GM18505 (cell line): ENCODE measurements at regions not wholly inside any gene's neighbourhood (a gene's known extent, or its start where the extent isn't known, plus 50 kb on each side); places are given as distances from the start of the nearest gene placed in this dataset.

Source experiments
- ATAC-seq: cut with Tn5 transposase; IDR thresholded peaks from one replicate; pipeline ENCODE4 v1.9.1; 2021; ENCODE audit not compliant: unreplicated experiment
- POLR2A ChIP-seq: IDR thresholded peaks from 4 replicates; pipeline ENCODE4 v1.6.1; 2011; ENCODE audit warnings: borderline replicate concordance; ENCODE audit not compliant: insufficient read depth, insufficient read length; ENCODE audit errors: extremely low read depth

DNA sequence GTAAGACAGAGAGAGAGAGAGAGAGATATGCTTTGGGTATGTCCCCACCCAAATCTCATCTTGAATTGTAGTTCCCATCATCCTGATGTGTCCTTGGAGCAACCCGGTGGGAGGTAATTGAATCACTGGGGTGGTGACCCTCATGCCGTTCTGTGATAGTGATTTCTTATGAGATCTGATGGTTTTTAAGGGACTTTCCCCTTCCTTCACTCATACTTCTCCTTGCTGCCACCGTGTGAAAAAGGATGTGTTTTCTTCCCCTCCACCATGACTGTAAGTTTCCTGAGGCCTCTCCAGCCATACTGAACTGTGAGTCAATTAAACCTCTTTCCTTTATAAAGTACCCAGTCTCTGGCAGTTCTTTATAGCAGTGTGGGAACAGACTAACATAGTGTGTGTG, 60.3 kb downstream of the EOMES start:
- no peak for ATAC-seq
- no peak for TF ChIP-seq POLR2A

DNA sequence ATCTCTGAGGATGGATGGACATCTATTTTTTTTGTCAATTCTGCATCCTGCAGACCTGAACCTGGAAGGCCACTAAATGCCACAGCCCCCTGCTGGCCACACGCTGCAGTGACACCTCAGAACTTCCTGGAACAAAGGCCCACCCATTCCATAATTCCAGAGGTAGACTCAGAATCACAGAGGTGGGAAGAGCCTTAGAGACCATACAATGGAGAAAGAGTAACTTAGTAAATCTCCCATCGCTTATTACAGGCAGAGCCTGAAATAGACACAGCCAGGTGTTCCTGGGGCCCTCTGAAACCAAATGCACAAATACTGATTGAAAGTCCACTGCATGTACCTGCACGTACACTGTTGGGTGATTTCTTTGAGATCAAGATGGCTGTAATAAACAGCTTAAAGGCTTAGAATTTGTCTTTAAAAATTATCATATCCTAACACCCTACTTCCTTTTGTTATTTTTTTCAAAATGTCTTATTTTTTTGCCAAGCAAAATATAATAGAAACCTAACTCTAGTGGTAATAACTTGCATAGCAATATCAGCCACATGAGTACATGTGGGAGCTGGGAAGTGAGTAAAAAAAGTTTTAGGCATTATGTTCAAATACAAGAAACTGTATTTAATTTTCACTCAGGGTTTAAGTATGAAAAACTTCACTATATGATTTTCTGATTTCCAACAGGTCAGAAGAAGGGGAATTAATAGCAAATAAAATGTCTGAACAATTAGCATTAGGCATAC, 62.7 kb downstream of the EOMES start:
- no peak for TF ChIP-seq POLR2A
- ATAC-seq, result peak; percentile 75

GRCh38 chr3:27658741-27659140, 63.4 kb downstream of the EOMES start:
- no peak for ATAC-seq
- no peak for TF ChIP-seq POLR2A

GRCh38 chr3:27657871-27658270, 64.3 kb downstream of the EOMES start:
- TF ChIP-seq POLR2A, result no peak

GRCh38 chr3:27657404-27657803, 64.7 kb downstream of the EOMES start:
- ATAC-seq, result no peak
- no peak for TF ChIP-seq POLR2A

More at GRCh38 chr3:27657871-27658270, 64.3 kb downstream of the EOMES start:
- no peak for ATAC-seq

GRCh38 chr3:27656790-27657189, 65.3 kb downstream of the EOMES start:
- ATAC-seq, result no peak
- no peak for TF ChIP-seq POLR2A

DNA sequence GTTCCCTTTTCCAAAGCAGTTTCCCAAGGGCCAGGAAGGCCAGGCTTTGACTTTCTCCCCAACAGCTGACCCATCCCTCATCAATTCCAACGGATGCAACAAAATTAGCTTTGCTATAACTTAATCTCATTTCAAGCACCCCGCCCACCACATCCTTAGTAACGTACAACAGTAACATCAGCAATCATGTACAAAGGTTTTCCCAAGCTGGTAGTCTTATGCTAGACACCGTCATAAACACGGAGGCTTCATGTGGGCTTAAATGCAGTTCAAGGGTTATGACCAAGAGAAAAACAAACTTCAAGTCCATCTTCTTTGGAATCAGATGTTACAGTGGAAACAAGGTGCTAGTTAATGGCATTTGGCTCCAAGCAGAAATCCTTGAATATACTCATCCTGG, 66.6 kb downstream of the EOMES start:
- no peak for TF ChIP-seq POLR2A
- ATAC-seq, result no peak

- no peak for TF ChIP-seq POLR2A
- no peak for ATAC-seq
Measured at GRCh38 chr3:27653803-27654558, 68.1 kb downstream of the EOMES start.

- ATAC-seq, result no peak
- TF ChIP-seq POLR2A, result no peak
Measured at GRCh38 chr3:27649277-27649676, 72.8 kb downstream of the EOMES start.

- ATAC-seq, result no peak
- TF ChIP-seq POLR2A, result no peak
Measured at GRCh38 chr3:27646896-27647295, 75.2 kb downstream of the EOMES start.

DNA sequence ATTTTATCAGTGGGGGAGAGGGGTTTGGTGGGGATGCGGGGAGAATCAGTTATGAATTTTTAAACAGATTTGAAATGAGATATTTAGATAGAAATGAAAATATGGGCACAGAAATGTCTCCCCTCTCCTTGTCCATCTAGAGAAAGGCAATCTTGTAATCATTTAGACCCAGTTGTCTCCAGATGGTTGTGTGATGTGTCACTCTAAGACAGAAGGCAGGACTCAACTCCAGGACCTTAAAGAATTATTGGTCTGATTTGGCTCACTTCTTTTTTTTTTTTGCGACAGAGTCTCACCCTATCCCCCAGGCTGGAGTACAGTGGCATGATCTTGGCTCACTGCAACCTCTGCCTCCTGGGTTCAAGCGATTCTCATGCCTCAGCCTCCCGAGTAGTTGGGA, 77.2 kb downstream of the EOMES start:
- no peak for ATAC-seq
- TF ChIP-seq POLR2A, result no peak

DNA sequence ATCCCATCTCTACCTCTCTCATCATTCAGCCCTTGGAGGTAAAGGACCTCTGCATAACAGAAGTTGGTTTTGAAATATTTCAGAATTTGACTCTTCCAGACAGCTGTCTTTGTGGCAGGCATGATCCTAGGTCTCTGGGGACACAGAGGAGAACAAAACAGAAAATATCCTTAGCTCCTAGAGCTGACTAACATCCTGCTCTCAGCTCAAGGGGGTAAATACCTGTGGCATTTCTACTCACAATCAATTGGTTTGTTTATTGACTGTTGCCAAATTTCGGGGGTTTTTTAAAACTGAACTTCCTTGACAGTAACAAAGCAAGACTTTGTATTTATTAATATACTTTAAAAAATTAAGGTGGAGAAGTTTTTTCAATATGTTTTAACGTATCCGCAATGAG, 78.8 kb downstream of the EOMES start:
- no peak for TF ChIP-seq POLR2A
- no peak for ATAC-seq

GRCh38 chr3:27642796-27643195, 79.3 kb downstream of the EOMES start:
- TF ChIP-seq POLR2A, result no peak
- no peak for ATAC-seq
